ENCODE measurements at regions not wholly inside any gene's neighbourhood (a gene's known extent, or its start where the extent isn't known, plus 50 kb on each side); places are given as distances from the start of the nearest gene placed in this dataset.
A peak's percentile ranks its signal among the peaks of the same experiment; 100 is the strongest.

GRCh38 chr5:125301711-125302110 lies 555.3 kb upstream of the ZNF608 start:
- DNase-seq (ENCODE audit: low read depth) = no peak
- H3K4me3 ChIP-seq (replicated peaks; ENCODE audit: low read depth, low read length) = no peak overlapping the region
- no peak for TF ChIP-seq CTCF (IDR thresholded peaks at IDR 0.05; ENCODE audit: low read length, missing control alignments)

GRCh38 chr5:125302577-125302976 lies 556.1 kb upstream of the ZNF608 start:
- H3K4me3 ChIP-seq (replicated peaks; ENCODE audit: low read depth, low read length) = no peak overlapping the region
- DNase-seq (ENCODE audit: low read depth) = no peak
- no peak for TF ChIP-seq CTCF (IDR thresholded peaks at IDR 0.05; ENCODE audit: low read length, missing control alignments)

GRCh38 chr5:125306741-125307140 lies 560.3 kb upstream of the ZNF608 start:
- DNase-seq (ENCODE audit: low read depth) = no peak
- no peak for TF ChIP-seq CTCF (IDR thresholded peaks at IDR 0.05; ENCODE audit: low read length, missing control alignments)
- no peak overlapping the region for H3K4me3 ChIP-seq (replicated peaks; ENCODE audit: low read depth, low read length)

- peak; percentile 45 for DNase-seq (ENCODE audit: low read depth)
- no peak for TF ChIP-seq CTCF (IDR thresholded peaks at IDR 0.05; ENCODE audit: low read length, missing control alignments)
- H3K4me3 ChIP-seq (replicated peaks; ENCODE audit: low read depth, low read length) = no peak overlapping the region
Measured at GRCh38 chr5:125310749-125311148, 564.3 kb upstream of the ZNF608 start.

- no peak for TF ChIP-seq CTCF (IDR thresholded peaks at IDR 0.05; ENCODE audit: low read length, missing control alignments)
- no peak overlapping the region for H3K4me3 ChIP-seq (replicated peaks; ENCODE audit: low read depth, low read length)
- DNase-seq (ENCODE audit: low read depth) = peak; percentile 89
Measured at GRCh38 chr5:125311743-125312142, 565.3 kb upstream of the ZNF608 start.

GRCh38 chr5:125313555-125313954 lies 567.1 kb upstream of the ZNF608 start:
- TF ChIP-seq CTCF (IDR thresholded peaks at IDR 0.05; ENCODE audit: low read length, missing control alignments) = no peak
- H3K4me3 ChIP-seq (replicated peaks; ENCODE audit: low read depth, low read length) = no peak overlapping the region
- no peak for DNase-seq (ENCODE audit: low read depth)

- no peak overlapping the region for H3K4me3 ChIP-seq (replicated peaks; ENCODE audit: low read depth, low read length)
- no peak for DNase-seq (ENCODE audit: low read depth)
- TF ChIP-seq CTCF (IDR thresholded peaks at IDR 0.05; ENCODE audit: low read length, missing control alignments) = no peak
Measured at GRCh38 chr5:125315306-125315705, 568.9 kb upstream of the ZNF608 start.
